Tibial artery (tissue), 4 donors: ENCODE measurements at regions not wholly inside any gene's neighbourhood (a gene's known extent, or its start where the extent isn't known, plus 50 kb on each side); places are given as distances from the start of the nearest gene placed in this dataset.

Experiments
- DNase-seq, 2 donors: peaks; one replicate each; pipeline ENCODE4 v3.0.0-alpha.2; 2019
- H3K27ac ChIP-seq, 2 donors: fragments of 200-600 bp; sonication (generic) in 1 of 2; 1 replicate in 1 of 2; 2 replicates in 1 of 2; pipeline ENCODE4 v1.5.1; 2018 to 2019; ENCODE audit warnings: mild to moderate bottlenecking in 1 of 2
- H3K27me3 ChIP-seq, 2 donors: fragments of 200-600 bp; sonication (generic) in 1 of 2; one replicate each; pipeline versions ENCODE4 v1.5.1 to v1.6.0; 2016 to 2019
- H3K36me3 ChIP-seq, 3 donors: fragments of 200-600 bp; sonication (generic) in 2 of 3; one replicate each; pipeline ENCODE4 v1.5.1; 2016 to 2019; ENCODE audit warnings: mild to moderate bottlenecking in 2 of 3
- H3K4me1 ChIP-seq, 4 donors: fragments of 200-600 bp; sonication (generic) in 2 of 4; 1 replicate in 3 of 4; 2 replicates in 1 of 4; pipeline ENCODE4 v1.5.1; 2016 to 2019
- H3K4me3 ChIP-seq, 2 donors: fragments of 200-600 bp; sonication (generic) in 1 of 2; 1 replicate in 1 of 2; 2 replicates in 1 of 2; pipeline ENCODE4 v1.5.1; 2018 to 2019; ENCODE audit warnings: mild to moderate bottlenecking in 2 of 2
- H3K9me3 ChIP-seq, 3 donors: fragments of 200-600 bp; sonication (generic) in 1 of 3; one replicate each; pipeline ENCODE4 v1.5.1; 2016 to 2019
- CTCF ChIP-seq, 2 experiments: fragments of 200-600 bp in 1 of 2; fragments of 450-650 bp in 1 of 2; IDR thresholded peaks; one replicate each; pipeline ENCODE4 v1.5.1; 2017 to 2019; ENCODE audit warnings: antibody characterized with exemption in 2 of 2, mild to moderate bottlenecking in 1 of 2, moderate library complexity in 1 of 2
- intact Hi-C: fragments of 100-400 bp; cut with DNase I; formaldehyde crosslinking; loops from one replicate; pipeline ENCODE4 v1.15.0; 2023; ENCODE audit warnings: low total_unique reads

DNA sequence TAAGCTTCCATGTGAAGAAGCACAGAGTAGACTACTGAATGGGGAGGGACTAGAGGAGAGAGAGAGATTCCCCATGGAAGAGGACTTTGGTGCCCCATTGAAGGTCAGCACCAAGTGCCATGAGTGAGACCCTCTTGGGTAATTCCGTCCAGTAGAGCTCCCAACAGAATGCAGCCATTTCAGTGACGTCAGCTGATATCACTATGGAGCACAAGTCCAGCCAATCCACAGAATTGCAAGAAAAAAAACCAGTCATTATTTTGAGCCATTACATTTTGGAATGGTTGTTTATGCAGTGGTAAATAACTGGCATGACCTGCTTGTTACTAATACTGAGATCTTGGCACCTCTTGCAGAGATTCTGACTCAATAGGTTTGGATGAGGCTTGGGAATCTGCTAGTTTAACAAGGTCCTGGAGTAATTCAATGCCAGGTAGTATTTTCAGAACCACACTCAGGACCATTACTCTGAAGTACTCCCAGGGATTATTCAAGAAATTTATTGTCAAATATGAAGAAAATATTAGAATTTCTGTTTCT, 52.6 kb upstream of the SP8 start:
- H3K9me3 ChIP-seq, result peaks cover 0 to 3% (median 0%) of the 10 kb centered on the region in 3 donors
- no peak overlapping the region for H3K4me3 ChIP-seq
- H3K36me3 ChIP-seq, result no peaks in the 10 kb centered on the region
- H3K4me1 ChIP-seq, result no peaks in the 10 kb centered on the region
- DNase-seq, result no peak
- peaks cover 0 to 2% of the 10 kb centered on the region in 2 donors for H3K27me3 ChIP-seq
- intact Hi-C loops, result no loop called here
- TF ChIP-seq CTCF (IDR thresholded peaks at IDR 0.05), result no peak
- H3K27ac ChIP-seq, result no peak overlapping the region

DNA sequence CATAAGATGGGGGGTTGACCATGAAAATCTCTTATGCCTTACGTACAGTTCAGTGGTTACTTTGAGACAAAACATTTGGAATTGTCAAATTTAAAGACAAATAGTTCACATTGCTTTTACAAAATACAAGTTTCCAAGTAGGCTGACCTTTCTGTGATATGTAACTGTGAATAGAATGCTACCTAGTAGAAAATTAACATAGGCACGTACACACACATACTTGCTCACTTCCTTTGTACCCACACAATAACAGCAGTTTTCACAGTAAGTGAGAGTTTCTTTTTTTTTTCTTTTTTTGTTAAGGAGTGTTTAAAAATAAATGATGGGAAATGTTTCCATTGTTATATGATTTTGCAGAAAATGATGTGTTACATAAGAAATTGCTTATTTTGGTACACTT, 53.3 kb upstream of the SP8 start:
- no peak overlapping the region for H3K4me3 ChIP-seq
- DNase-seq, result no peak
- peaks cover 0 to 3% (median 0%) of the 10 kb centered on the region in 3 donors for H3K9me3 ChIP-seq
- H3K27me3 ChIP-seq, result peaks cover 0 to 2% of the 10 kb centered on the region in 2 donors
- intact Hi-C loops, result no loop called here
- H3K4me1 ChIP-seq, result no peaks in the 10 kb centered on the region
- H3K27ac ChIP-seq, result no peak overlapping the region
- no peaks in the 10 kb centered on the region for H3K36me3 ChIP-seq
- TF ChIP-seq CTCF (IDR thresholded peaks at IDR 0.05), result no peak

- Histone ChIP-seq H3K27ac (no peak overlapping the region), H3K27me3 (no peaks in the 10 kb centered on the region), H3K9me3 (no peaks in the 10 kb centered on the region), H3K36me3 (no peaks in the 10 kb centered on the region), H3K4me3 (no peak overlapping the region), H3K4me1 (no peaks in the 10 kb centered on the region)
- no peak for DNase-seq
- no peak for TF ChIP-seq CTCF (IDR thresholded peaks at IDR 0.05)
- intact Hi-C loops, result no loop called here
These were observed 60.1 kb upstream of the SP8 start for GRCh38 chr7:20846791-20847190.

DNA sequence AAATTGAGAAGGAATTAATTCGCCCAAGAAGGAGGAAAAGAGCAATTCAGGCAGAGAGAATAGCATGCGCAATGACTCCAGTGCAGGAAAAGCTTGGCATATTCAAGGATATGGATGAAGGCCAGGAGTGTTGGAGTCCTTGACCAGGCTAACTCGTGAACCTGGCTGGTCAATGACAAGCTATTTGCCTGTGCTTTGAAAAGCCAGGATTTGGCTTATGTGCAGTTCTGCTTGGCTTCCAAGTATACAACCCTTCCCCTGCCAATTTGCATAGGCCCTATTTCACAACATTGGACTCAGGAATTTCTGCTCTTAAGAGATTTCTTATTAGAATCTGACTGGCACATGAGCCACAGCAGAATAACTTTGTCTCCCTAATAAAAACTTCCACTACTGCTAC, 72.3 kb upstream of the SP8 start:
- no peaks in the 10 kb centered on the region for H3K4me1 ChIP-seq
- H3K36me3 ChIP-seq, result no peaks in the 10 kb centered on the region
- H3K4me3 ChIP-seq, result no peak overlapping the region
- no peak overlapping the region for H3K27ac ChIP-seq
- H3K27me3 ChIP-seq, result no peaks in the 10 kb centered on the region
- no peak for TF ChIP-seq CTCF (IDR thresholded peaks at IDR 0.05)
- no peaks in the 10 kb centered on the region for H3K9me3 ChIP-seq
- DNase-seq, result no peak
- intact Hi-C loops, result no loop called here

GRCh38 chr7:20861468-20861867, 74.8 kb upstream of the SP8 start:
- Histone ChIP-seq H3K27me3 (no peaks in the 10 kb centered on the region), H3K36me3 (no peaks in the 10 kb centered on the region), H3K4me1 (no peaks in the 10 kb centered on the region), H3K9me3 (no peaks in the 10 kb centered on the region), H3K27ac (no peak overlapping the region), H3K4me3 (no peak overlapping the region)
- no peak for DNase-seq
- no peak for TF ChIP-seq CTCF (IDR thresholded peaks at IDR 0.05)
- intact Hi-C loops, result no loop called here

DNA sequence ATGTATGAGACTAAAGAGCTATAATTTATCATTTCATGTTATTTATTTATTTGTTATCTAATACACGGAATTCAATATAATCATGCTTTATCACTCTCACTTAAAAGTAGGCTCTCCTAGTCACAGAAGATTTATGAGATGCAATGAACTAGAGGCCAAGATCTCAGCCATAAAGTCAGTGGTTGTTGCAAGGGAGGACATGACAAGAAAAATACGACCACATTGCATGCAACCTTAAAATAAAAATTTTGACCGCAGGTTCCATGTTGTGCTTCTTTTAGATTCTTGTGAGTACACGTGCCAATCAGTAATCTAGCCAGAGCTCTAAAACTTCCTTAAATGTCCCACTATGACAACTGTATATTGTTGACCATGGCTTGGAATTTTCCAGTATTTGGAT, 75.9 kb upstream of the SP8 start:
- TF ChIP-seq CTCF (IDR thresholded peaks at IDR 0.05), result no peak
- no peak overlapping the region for H3K4me3 ChIP-seq
- no peaks in the 10 kb centered on the region for H3K4me1 ChIP-seq
- no peak overlapping the region for H3K27ac ChIP-seq
- DNase-seq, result no peak
- no peaks in the 10 kb centered on the region for H3K36me3 ChIP-seq
- H3K9me3 ChIP-seq, result no peaks in the 10 kb centered on the region
- H3K27me3 ChIP-seq, result no peaks in the 10 kb centered on the region
- intact Hi-C loops, result no loop called here
